Uterus (tissue), 3 donors: ENCODE measurements at regions not wholly inside any gene's neighbourhood (a gene's known extent, or its start where the extent isn't known, plus 50 kb on each side); places are given as distances from the start of the nearest gene placed in this dataset.

ENCODE experiments used
- DNase-seq, 2 donors: peaks; one replicate each; pipeline ENCODE4 v3.0.0-alpha.2; 2019 to 2020
- H3K27ac ChIP-seq, 2 donors: fragments of 200-600 bp; sonication (generic); 1 replicate in 1 of 2; 2 replicates in 1 of 2; pipeline ENCODE4 v1.5.1; 2016 to 2018
- H3K27me3 ChIP-seq, 2 donors: fragments of 200-600 bp; sonication (generic); one replicate each; pipeline ENCODE4 v1.5.1; 2018 to 2019; ENCODE audit warnings: control low read depth in 1 of 2
- H3K36me3 ChIP-seq, 2 donors: fragments of 200-600 bp; sonication (generic); one replicate each; pipeline ENCODE4 v1.5.1; 2019; ENCODE audit warnings: control low read depth in 1 of 2
- H3K4me1 ChIP-seq, 2 donors: fragments of 200-600 bp; sonication (generic); one replicate each; pipeline ENCODE4 v1.5.1; 2018 to 2019; ENCODE audit warnings: control low read depth in 1 of 2
- H3K4me3 ChIP-seq, 2 donors: fragments of 200-600 bp; sonication (generic); 1 replicate in 1 of 2; 2 replicates in 1 of 2; pipeline ENCODE4 v1.5.1; 2018 to 2019; ENCODE audit warnings: mild to moderate bottlenecking in 1 of 2
- H3K9me3 ChIP-seq, 2 donors: fragments of 200-600 bp; sonication (generic); one replicate each; pipeline ENCODE4 v1.5.1; 2019; ENCODE audit warnings: control low read depth in 1 of 2
- CTCF ChIP-seq, 4 experiments: fragments of 200-600 bp in 2 of 4; fragments of 450-650 bp in 2 of 4; sonication (generic) in 2 of 4; IDR thresholded peaks; one replicate each; pipeline ENCODE4 v1.5.1; 2016 to 2019; ENCODE audit warnings: antibody characterized with exemption in 4 of 4, mild to moderate bottlenecking in 2 of 4, moderate library complexity in 1 of 4
- POLR2A ChIP-seq, 2 donors: fragments of 450-650 bp; IDR thresholded peaks; one replicate each; pipeline ENCODE4 v1.6.1; 2016; ENCODE audit warnings: antibody characterized with exemption in 2 of 2, mild to moderate bottlenecking in 1 of 2, moderate library complexity in 1 of 2
- intact Hi-C: fragments of 100-400 bp; cut with DNase I; formaldehyde crosslinking; loops from one replicate; pipeline ENCODE4 v1.15.1; 2023; ENCODE audit warnings: low total_unique reads
- donor health status: DM: yes; HTN: yes; CAD: no.

DNA sequence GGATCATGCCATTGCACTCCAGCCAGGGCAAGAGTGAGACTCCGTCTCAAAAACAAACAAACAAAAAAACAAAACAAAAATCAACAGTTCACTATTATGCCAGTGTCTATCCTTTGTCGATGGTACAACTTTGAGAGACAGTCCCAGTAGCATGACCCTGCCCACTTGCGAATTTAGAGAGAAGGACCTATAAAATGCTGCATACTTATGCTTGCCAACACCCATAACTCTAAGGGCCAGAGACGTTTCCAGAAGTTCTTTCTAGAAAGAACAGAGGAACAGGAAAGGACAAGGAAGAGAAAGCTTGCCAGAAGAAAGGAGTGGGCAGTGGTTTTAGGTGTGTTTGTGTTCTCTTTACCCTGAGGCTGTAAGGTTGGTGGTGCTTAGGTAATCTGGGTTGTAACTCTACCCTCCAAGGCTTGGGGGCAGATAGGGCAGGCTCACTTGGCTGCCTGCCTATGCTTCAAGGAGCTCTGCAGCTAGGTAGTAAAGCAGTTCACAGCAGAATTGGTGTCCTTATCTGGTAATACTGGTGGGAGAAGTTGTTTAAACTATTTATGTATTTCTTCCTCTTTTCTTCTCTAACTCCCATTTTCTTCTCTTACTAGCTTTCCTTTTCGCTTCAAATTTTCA lies 50.6 kb upstream of the SPPL2A start:
- intact Hi-C loops: no loop called here
- TF ChIP-seq POLR2A (IDR thresholded peaks at IDR 0.05) (no peak), CTCF (IDR thresholded peaks at IDR 0.05) (no peak)
- no peaks in the 10 kb centered on the region for H3K9me3 ChIP-seq
- DNase-seq: no peak
- H3K36me3 ChIP-seq: no peaks in the 10 kb centered on the region
- H3K27ac ChIP-seq: no peak overlapping the region
- H3K4me1 ChIP-seq: no peaks in the 10 kb centered on the region
- H3K27me3 ChIP-seq: no peaks in the 10 kb centered on the region
- H3K4me3 ChIP-seq: no peak overlapping the region
